GM12873 (cell line): ENCODE measurements at regions not wholly inside any gene's neighbourhood (a gene's known extent, or its start where the extent isn't known, plus 50 kb on each side); places are given as distances from the start of the nearest gene placed in this dataset.

Experiments used
- TF ChIP-seq, protein P1 (sequence below): IDR thresholded peaks from 2 replicates; pipeline ENCODE4 v1.5.1; 2012; ENCODE audit warnings: low read depth, mild to moderate bottlenecking, moderate library complexity, low read length, control low read depth; ENCODE audit not compliant: insufficient read depth; ENCODE audit errors: missing control alignments

- TF ChIP-seq, protein P1, sequence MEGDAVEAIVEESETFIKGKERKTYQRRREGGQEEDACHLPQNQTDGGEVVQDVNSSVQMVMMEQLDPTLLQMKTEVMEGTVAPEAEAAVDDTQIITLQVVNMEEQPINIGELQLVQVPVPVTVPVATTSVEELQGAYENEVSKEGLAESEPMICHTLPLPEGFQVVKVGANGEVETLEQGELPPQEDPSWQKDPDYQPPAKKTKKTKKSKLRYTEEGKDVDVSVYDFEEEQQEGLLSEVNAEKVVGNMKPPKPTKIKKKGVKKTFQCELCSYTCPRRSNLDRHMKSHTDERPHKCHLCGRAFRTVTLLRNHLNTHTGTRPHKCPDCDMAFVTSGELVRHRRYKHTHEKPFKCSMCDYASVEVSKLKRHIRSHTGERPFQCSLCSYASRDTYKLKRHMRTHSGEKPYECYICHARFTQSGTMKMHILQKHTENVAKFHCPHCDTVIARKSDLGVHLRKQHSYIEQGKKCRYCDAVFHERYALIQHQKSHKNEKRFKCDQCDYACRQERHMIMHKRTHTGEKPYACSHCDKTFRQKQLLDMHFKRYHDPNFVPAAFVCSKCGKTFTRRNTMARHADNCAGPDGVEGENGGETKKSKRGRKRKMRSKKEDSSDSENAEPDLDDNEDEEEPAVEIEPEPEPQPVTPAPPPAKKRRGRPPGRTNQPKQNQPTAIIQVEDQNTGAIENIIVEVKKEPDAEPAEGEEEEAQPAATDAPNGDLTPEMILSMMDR: no peak
These were observed 238.0 kb downstream of the ANKRD60 start for GRCh38 chr20:57990396-57990987.

DNA sequence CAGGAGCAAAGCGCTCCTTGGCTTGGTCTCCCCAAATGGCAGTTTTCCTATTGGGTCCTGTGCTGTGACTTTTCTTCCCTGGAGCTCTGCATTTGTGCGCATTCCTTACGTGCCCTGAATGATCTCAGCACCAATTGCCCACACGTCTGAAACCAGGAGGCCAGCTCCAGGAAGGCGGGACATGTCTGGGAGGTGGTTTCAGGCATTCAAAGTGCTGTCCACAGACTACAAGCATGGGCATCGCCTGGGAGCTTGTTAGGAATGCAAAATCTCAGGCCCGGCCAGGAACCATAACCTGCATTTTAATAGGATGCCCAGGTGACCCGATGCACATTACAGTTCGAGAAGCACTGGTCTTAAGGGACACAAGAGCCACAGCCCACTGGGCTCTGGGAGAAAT is 239.6 kb downstream of the ANKRD60 start:
- TF ChIP-seq, protein P1: no peak

DNA sequence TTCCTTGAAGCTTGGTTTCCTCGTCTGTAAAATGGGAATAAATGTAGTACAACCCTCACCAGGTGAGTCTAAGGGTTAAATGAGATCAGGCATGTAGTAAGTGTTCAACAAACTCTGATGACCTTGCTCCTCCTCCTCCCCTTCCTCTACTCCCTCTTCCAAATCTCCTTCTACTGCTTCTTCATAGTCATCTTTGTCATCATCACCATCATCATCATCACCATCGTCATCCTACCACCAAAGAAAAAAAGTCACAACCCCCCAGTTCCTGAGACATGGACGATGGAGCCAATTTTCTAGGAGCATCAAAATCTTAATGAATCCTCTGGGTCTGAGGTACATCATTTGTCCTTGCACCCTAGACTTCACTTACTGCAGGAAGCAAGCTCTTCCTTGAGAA is 240.0 kb downstream of the ANKRD60 start:
- TF ChIP-seq, protein P1: no peak

DNA sequence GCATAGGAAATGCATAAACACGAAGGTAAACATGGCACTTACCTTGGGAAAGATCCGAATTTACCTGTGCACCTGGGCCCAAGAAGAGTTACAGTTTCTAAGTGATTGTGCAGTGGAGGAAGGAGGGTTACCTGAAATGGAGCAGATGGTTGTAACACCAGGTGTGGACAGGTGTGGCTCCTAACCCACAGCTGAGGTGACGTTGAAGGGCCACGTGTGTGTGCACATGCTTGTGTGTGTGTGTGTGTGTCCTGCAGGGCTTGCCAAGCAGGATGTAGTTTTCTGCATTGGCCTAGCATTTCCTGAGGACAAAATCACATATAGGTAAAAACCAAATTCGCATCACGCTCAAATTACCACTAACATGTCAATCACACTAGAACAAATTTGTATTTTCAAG is 240.8 kb downstream of the ANKRD60 start:
- TF ChIP-seq, protein P1: no peak

DNA sequence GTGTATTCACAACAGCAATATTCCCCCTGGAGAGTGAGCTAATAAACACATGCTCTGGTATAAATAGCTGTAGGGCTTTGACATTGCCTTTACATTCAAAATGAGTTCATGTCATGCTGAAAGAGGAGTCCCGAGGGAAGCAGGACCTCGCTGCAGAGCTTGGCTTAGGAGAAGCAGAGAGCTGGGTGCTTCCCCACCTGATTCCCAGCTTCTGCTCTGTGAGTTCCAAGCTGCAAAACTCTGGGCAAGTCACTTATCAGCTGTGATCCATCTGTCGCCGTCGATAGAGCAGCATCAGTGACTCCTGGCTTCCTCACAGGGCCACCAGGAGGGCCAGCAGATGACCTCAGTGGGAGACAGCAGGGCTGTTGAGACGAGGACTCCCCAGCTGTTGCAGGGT is 241.8 kb downstream of the ANKRD60 start:
- TF ChIP-seq, protein P1: no peak

DNA sequence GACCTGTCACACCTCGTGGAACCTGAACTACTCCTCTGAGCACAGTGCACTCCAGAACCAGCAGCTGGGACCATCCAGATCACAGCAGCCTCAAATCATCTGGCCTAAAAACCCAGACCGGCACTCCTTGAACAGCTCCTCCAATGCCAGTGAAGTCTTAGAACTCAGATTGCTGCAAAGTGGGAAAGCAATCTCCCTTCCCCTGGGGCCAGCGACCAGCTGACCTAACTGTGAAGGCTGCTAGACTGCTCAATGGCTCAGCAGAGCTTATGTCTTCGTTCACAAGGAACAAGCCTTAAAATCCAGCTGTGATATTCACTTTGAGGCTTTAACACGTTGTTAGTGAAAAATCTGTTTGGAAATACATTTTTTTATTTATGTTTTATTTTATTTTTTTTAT is 243.2 kb downstream of the ANKRD60 start:
- TF ChIP-seq, protein P1: no peak

GRCh38 chr20:57983082-57983481 is 245.4 kb downstream of the ANKRD60 start:
- TF ChIP-seq, protein P1: no peak
